UCSD-AML1 (cell line): ENCODE measurements at regions not wholly inside any gene's neighbourhood (a gene's known extent, or its start where the extent isn't known, plus 50 kb on each side); places are given as distances from the start of the nearest gene placed in this dataset.
"Not testable (repeated sequence)": the region's sequence is repeated elsewhere in the genome, so short reads cannot be mapped to it uniquely, and the experiment has no call there.

ENCODE experiments used
- DNase-seq: peaks from one replicate; lab custom pipeline; 2025; ENCODE audit not compliant: unreplicated experiment; lab: John Stamatoyannopoulos, UW

DNA sequence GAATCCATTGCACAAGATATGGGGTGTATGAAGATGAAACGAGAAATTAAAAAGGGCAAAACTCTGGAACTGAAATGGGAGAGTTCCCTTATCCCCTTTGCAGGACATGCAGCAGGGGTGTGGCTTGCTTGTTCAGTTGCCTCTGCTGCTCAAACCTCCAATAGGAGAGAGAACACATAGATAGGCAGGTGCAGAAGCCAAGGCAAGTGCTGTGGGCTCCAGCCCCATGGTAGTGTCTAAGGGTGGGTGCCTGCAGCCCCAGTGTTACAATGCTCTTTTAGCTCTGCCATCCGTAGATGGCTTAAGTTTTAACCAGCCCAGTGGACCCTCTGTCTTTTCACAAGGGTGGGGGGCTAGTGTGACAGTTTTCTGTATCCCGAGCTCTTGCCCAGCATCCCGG is 69.7 kb downstream of the CMAS start:
- no peak for DNase-seq

DNA sequence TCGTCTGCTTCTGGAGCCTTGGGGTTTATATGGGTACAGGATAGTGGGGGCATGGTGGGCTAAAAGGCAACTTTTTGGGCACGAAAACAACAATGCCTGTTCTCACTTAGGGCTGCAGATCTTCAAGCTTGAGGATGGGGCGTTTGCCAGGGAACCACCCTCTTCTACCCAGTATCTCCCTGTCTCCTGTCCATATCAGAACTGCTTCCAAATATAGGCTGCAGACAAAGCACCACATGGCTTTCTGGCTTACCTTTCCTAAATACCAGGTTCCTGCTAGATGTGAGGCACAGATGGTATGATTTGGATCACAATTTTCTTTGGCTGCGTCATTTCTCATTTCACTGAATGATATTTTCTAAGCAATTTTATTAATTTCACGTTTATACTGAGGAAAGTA is 70.4 kb downstream of the CMAS start:
- DNase-seq = no peak

DNA sequence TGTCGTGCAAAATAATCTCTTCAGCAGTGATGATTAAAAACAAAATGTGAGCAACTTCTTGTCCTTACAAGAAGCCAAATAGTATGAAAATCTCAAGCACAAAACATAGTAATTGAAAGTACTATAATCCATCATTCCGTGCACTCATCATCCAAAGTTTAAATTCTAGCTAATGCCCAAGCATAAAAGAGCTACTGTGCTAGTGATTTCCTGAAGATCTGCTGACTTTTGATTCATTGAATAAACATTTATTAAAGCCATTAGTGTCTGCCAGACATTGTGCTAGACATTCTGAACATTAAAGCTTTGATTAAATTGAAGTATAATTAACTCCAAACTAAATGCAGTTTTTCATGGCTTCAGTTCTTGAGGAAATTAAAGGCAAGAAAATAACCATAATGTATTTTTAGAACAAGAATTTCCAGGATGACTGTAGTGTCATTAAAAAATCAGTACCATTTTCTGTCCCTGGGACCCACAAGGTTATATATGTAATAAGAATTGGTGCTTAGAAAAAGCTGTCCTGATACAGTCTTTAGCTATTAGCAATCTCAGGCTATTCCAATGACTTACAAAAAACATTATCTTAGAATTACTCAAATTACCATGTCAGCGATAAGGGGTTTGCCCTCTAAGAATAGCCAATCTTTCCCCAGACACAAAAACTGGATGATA is 71.7 kb downstream of the CMAS start:
- DNase-seq = no peak

DNA sequence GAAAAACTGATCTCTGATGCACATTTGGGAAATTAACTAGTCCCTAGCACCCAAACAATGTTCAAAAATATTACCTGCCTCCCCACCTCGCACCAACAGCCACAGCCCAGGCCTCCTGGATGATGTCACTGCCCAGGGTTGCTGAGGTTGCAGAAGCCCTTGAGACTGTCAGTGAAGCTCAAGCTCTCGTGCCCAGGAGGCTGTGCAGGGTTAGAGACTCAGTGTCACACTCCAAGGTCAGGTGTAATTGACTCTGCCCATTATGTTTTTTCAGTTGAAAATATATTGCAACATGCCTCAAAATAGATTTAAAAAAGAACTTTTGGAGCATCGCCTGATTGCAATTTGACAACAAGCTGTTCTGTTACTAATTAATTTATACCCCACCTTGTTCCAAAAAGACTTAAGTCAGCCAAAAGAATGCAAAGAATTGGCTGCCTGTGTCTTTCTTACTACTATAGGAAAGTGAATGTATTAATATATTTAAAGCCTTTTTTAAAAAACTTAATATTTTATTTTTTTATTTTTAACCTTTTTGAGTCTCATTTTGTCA is 72.3 kb downstream of the CMAS start:
- DNase-seq = no peak

DNA sequence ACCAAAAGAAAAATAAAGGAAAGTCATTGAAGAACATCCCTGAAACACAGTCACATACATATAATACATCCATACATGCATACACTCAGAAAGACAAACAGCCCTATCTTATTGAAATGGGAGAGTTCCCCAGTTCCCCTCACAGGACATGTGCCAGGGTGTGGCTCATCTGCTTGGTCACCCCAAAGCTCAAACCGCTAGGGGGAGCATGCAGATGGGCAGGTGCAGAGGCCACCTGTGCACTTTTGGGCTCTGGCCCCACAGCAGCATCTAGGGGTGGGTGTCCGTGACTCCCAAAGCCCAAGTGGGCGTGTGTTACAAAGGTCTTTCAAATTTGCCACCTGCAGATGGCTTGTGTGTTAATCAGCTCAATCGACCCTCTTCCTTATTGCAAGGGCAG is 75.2 kb downstream of the CMAS start:
- DNase-seq = peak; percentile 10

DNA sequence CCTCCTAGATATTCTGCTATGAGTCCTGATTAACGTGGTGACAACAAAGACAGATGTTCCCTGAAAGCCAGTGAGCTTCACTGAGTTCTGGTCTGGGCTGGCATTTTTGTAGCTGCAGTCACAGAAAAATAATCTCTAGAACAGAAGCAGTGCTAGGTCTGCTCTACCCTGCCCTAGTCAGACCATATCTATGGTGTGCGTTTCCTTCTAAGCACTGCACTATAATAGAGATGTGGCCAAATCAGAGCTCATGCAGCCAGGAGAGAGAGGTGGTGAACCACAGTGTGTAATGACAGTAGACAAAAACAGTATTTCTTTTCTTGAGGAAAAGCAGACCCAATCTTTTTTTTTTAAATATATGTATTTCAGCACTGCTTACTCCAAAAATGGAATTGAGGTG is 76.3 kb downstream of the CMAS start:
- DNase-seq = no peak

DNA sequence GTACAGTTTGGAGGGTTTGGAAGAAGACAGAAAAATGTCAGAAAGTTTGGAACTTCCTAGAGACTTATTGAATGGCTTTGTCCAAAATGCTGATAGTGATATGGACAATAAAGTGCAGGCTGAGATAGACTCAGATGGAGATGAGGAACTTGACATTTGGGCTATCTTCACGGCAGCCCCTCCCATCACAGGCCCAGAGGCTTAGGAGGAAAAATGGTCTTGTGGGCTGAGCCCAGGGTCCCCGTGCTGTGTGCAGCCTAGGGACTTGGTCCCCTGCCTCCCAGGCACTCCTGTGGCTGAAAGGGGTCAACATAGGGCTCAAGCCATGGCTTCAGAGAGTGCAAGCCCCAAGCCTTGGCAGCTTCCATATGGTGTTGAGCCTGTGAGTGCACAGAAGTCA is 79.0 kb downstream of the CMAS start:
- no peak for DNase-seq

DNA sequence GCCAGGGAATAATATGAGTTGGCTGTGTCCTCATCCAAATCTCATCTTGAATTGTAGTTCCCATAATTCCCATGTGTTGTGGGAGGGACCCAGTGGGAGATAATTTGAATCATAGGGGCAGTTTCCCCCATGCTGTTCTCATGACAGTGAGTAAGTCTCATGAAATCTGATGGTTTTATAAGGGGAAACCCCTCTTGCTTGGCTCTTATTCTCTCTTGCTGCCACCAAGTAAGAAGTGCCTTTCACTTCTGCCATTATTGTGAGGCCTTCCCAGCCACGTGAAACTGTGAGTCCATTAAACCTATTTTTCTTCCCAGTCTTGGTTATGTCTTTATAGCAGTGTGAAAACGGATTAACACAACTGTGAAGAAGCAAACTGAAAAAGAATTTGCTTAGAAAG is 80.1 kb downstream of the CMAS start:
- DNase-seq = not testable (repeated sequence)

DNA sequence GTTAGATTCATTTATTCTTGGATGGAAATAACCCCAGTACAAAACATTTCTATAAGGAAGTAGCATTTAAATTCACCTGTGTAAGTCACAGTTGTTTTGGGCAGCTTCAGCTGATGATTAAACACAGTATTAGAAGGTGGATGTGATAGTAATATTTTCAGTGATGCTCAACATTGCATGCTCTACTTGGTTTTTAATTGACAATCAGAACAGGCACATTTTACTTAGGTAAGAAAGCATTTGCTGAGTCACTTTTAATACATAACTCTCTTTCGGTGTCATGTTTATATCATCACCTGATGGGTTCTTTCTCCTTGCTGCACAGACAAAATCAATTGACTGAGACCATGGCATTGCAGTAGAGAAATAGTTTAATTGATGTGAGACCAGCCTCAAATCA is 80.7 kb downstream of the CMAS start:
- DNase-seq = no peak

DNA sequence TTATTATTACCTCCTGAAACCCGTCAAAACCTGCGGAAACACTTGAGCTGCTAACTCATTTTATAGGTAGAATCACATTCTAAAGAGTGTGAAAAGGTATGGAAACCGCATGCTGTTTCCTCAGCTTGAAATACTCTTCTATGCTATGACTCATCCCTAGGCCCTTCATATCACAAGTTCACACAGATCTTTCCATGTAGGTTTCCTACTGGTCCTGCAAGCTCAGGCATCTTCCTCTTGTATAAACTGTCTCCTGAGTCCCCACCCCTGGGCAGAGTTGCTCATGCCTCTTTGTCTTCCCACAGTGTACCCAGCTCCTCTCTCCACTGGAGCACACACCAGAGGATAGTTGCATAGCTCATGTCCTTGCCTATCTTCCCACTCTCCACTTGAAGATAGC is 84.7 kb downstream of the CMAS start:
- no peak for DNase-seq

DNA sequence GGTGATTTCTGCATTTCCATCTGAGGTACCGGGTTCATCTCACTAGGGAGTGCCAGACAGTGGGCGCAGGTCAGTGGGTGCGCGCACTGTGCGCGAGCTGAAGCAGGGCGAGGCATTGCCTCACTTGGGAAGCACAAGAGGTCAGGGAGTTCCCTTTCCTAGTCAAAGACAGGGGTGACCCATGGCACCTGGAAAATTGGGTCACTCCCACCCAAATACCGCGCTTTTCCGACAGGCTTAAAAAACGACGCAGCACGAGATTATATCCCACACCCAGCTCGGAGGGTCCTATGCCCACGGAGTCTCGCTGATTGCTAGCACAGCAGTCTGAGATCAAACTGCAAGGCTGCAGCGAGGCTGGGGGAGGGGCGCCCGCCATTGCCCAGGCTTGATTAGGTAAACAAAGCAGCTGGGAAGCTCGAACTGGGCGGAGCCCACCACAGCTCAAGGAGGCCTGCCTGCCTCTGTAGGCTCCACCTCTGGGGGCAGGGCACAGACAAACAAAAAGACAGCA is 90.6 kb downstream of the CMAS start:
- not testable (repeated sequence) for DNase-seq
